Upper lobe of left lung (tissue), 6 donors: ENCODE measurements at regions not wholly inside any gene's neighbourhood (a gene's known extent, or its start where the extent isn't known, plus 50 kb on each side); places are given as distances from the start of the nearest gene placed in this dataset.
"Not testable (repeated sequence)": the region's sequence is repeated elsewhere in the genome, so short reads cannot be mapped to it uniquely, and the experiment has no call there.

Experiments used
- ATAC-seq, 2 donors: fragments of 200-7000 bp; cut with Tn5 transposase; one replicate each; pipeline ENCODE4 v1.9.1; 2022; ENCODE audit warnings: mild to moderate bottlenecking in 2 of 2, moderate library complexity in 2 of 2; ENCODE audit not compliant: low FRiP score in 2 of 2
- DNase-seq, 2 donors: peaks; one replicate each; pipeline ENCODE4 v3.0.0-alpha.2; 2019 to 2020
- H3K27ac ChIP-seq, 4 donors: fragments of 200-600 bp; sonication (generic); one replicate each; pipeline ENCODE4 v1.5.1; 2016 to 2019
- H3K27me3 ChIP-seq, 4 donors: fragments of 200-600 bp; sonication (generic); one replicate each; pipeline ENCODE4 v1.5.1; 2017 to 2019
- H3K36me3 ChIP-seq, 4 donors: fragments of 200-600 bp; sonication (generic); one replicate each; pipeline ENCODE4 v1.5.1; 2016 to 2019
- H3K4me1 ChIP-seq, 4 donors: fragments of 200-600 bp; sonication (generic); one replicate each; pipeline ENCODE4 v1.5.1; 2018 to 2019
- H3K4me3 ChIP-seq, 4 donors: fragments of 200-600 bp; sonication (generic); one replicate each; pipeline ENCODE4 v1.5.1; 2017 to 2019; ENCODE audit warnings: mild to moderate bottlenecking in 2 of 4, moderate library complexity in 1 of 4
- H3K9me3 ChIP-seq, 4 donors: fragments of 200-600 bp; sonication (generic); one replicate each; pipeline ENCODE4 v1.5.1; 2018 to 2019
- CTCF ChIP-seq, 6 experiments: fragments of 450-650 bp in 4 of 6; fragments of 200-600 bp in 2 of 6; sonication (generic) in 2 of 6; IDR thresholded peaks; one replicate each; pipeline ENCODE4 v1.5.1; 2016 to 2019; ENCODE audit warnings: antibody characterized with exemption in 6 of 6
- EP300 ChIP-seq, 4 donors: sonication (generic); formaldehyde crosslinking; IDR thresholded peaks; one replicate each; pipeline ENCODE4 v1.5.1; 2017; ENCODE audit warnings: antibody characterized with exemption in 4 of 4, control low read depth in 2 of 4
- POLR2A ChIP-seq, 4 donors: fragments of 450-650 bp; IDR thresholded peaks; one replicate each; pipeline ENCODE4 v1.5.1; 2016 to 2017; ENCODE audit warnings: antibody characterized with exemption in 4 of 4, mild to moderate bottlenecking in 2 of 4
- POLR2AphosphoS5 ChIP-seq, 2 donors: sonication (generic); formaldehyde crosslinking; IDR thresholded peaks; one replicate each; pipeline ENCODE4 v1.5.1; 2017; ENCODE audit warnings: antibody characterized with exemption in 2 of 2
- WGBS, 2 donors: methylation state at CpG; one replicate each; pipeline ENCODE4 v1.1.5; 2017 to 2018; 5-methylcytosine and 5-hydroxymethylcytosine counted together
- donor health status: DM: no; HTN: no; CAD: no; lungs with moderate emphysema.
- donor health status: DM: no; HTN: yes; CAD: no; lungs with severe emphysema.

GRCh38 chr13:37510441-37510840 is 88.1 kb downstream of the POSTN start:
- Histone ChIP-seq H3K4me3 (no peak overlapping the region), H3K9me3 (no peaks in the 10 kb centered on the region), H3K27me3 (no peaks in the 10 kb centered on the region), H3K4me1 (no peaks in the 10 kb centered on the region), H3K27ac (no peak overlapping the region), H3K36me3 (no peaks in the 10 kb centered on the region)
- ATAC-seq: no peak
- no peak for TF ChIP-seq EP300 (IDR thresholded peaks at IDR 0.05)
- TF ChIP-seq POLR2A (IDR thresholded peaks at IDR 0.05): no peak
- no peak for TF ChIP-seq CTCF (IDR thresholded peaks at IDR 0.05)
- TF ChIP-seq POLR2AphosphoS5 (IDR thresholded peaks at IDR 0.05): no peak
- DNase-seq: no peak
- WGBS, 2 donors: 38% methylated on average over 1 of the region's 1 CpG; no CpG with 5 or more reads in 1 of the 2 donors

DNA sequence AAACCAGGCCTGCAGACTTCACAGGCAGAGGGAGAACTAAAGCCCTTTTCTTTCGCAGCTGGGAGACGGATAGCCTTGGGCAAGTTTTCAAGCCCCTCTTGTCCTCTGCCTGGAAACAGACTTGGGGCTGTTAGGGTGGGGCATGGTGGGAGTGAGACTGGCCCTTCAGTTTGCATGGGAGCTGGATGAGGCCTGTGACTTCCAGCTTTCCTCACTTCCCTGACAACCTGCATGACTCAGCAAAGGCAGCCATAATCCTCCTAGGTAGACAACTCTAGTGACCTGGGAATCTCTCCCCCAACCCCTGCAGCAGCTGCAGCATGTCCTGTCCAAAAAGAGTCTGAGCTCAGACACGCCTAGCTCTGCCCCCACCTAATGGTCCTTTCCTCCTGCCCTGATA is 93.0 kb downstream of the POSTN start:
- no peaks in the 10 kb centered on the region for H3K9me3 ChIP-seq
- H3K4me1 ChIP-seq: no peaks in the 10 kb centered on the region
- TF ChIP-seq EP300 (IDR thresholded peaks at IDR 0.05): no peak
- TF ChIP-seq POLR2A (IDR thresholded peaks at IDR 0.05): no peak
- TF ChIP-seq POLR2AphosphoS5 (IDR thresholded peaks at IDR 0.05): no peak
- TF ChIP-seq CTCF (IDR thresholded peaks at IDR 0.05): no peak
- ATAC-seq: no peak
- WGBS, 2 donors: 100% methylated on average over 3 of the region's 3 CpGs; no CpG with 5 or more reads in 1 of the 2 donors
- no peaks in the 10 kb centered on the region for H3K27me3 ChIP-seq
- H3K27ac ChIP-seq: no peak overlapping the region
- H3K36me3 ChIP-seq: no peaks in the 10 kb centered on the region
- no peak overlapping the region for H3K4me3 ChIP-seq
- DNase-seq: no peak

GRCh38 chr13:37504251-37504650 is 94.3 kb downstream of the POSTN start:
- no peaks in the 10 kb centered on the region for H3K4me1 ChIP-seq
- DNase-seq: no peak
- no peaks in the 10 kb centered on the region for H3K9me3 ChIP-seq
- H3K36me3 ChIP-seq: no peaks in the 10 kb centered on the region
- no peak overlapping the region for H3K4me3 ChIP-seq
- ATAC-seq: no peak
- H3K27me3 ChIP-seq: no peaks in the 10 kb centered on the region
- H3K27ac ChIP-seq: no peak overlapping the region
- WGBS, 2 donors: 60% methylated on average over 1 of the region's 1 CpG; no CpG with 5 or more reads in 1 of the 2 donors
- TF ChIP-seq POLR2AphosphoS5 (IDR thresholded peaks at IDR 0.05) (no peak), CTCF (IDR thresholded peaks at IDR 0.05) (no peak), POLR2A (IDR thresholded peaks at IDR 0.05) (no peak), EP300 (IDR thresholded peaks at IDR 0.05) (no peak)

DNA sequence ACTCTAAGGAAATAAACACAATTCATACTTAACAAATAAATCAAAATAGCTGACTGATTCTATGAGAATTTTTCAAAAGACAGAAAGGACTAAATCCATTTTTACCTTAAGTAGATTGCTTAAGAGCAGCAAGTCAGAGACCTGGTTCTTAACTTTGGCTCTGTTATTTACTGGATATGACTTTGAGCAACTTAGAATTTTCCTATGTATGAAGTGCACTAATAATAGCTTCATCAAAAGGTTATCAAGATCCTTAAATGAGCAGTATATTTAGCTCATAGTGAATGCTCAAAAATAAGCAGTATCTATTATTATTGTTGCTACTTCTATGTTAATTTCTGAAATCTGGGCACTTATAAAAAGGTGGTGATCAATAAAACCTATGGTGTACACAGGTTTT is 95.3 kb downstream of the POSTN start:
- Histone ChIP-seq H3K36me3 (no peaks in the 10 kb centered on the region), H3K9me3 (no peaks in the 10 kb centered on the region), H3K4me1 (no peaks in the 10 kb centered on the region), H3K27me3 (no peaks in the 10 kb centered on the region), H3K27ac (no peak overlapping the region), H3K4me3 (no peak overlapping the region)
- TF ChIP-seq POLR2AphosphoS5 (IDR thresholded peaks at IDR 0.05) (no peak), POLR2A (IDR thresholded peaks at IDR 0.05) (no peak), EP300 (IDR thresholded peaks at IDR 0.05) (no peak), CTCF (IDR thresholded peaks at IDR 0.05) (no peak)
- DNase-seq (no peak), ATAC-seq (no peak)

DNA sequence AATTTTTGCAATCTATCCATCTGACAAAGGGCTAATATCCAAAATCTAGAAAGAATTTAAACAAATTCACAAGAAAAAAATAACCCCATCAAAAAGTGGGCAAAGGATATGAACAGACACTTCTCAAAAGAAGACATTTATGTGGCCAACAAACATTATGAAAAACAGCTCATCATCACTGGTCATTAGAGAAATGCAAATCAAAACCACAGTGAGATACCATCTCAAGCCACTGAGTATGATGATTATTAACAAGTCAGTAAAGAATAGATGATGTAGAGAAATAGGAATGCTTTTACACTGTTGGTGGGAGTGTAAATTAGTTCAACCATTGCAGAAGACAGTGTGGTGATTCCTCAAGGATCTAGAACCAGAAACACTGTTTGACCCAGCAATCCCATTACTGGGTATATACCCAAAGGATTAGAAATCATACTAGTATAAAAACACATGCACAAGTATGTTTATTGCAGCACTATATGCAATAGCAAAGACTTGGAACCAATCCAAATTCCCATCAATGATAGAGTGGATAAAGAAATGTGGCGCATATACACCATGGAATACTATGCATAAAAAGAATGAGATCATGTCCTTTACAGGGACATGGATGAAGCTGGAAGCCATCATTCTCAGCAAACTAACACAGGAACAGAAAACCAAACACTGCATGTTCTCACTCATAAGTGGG is 96.1 kb downstream of the POSTN start:
- H3K36me3 ChIP-seq, ATAC-seq, DNase-seq, H3K9me3 ChIP-seq, H3K4me3 ChIP-seq, H3K27ac ChIP-seq, H3K27me3 ChIP-seq, H3K4me1 ChIP-seq: not testable (repeated sequence)
- 90% methylated on average over 1 of the region's 1 CpG; no CpG with 5 or more reads in 1 of the 2 donors for WGBS, 2 donors
